GM12874 (cell line): ENCODE measurements at regions not wholly inside any gene's neighbourhood (a gene's known extent, or its start where the extent isn't known, plus 50 kb on each side); places are given as distances from the start of the nearest gene placed in this dataset.

Experiments used
- CTCF ChIP-seq: IDR thresholded peaks from 2 replicates; pipeline ENCODE4 v1.5.1; 2011; ENCODE audit warnings: low read depth, mild to moderate bottlenecking, control low read depth, low read length, moderate library complexity; ENCODE audit not compliant: insufficient read depth

GRCh38 chr5:30500513-30500912, 693.0 kb upstream of the CDH6 start:
- TF ChIP-seq CTCF = no peak

GRCh38 chr5:30499402-30499801, 694.1 kb upstream of the CDH6 start:
- TF ChIP-seq CTCF = no peak

GRCh38 chr5:30498972-30499371, 694.5 kb upstream of the CDH6 start:
- TF ChIP-seq CTCF = no peak

GRCh38 chr5:30479104-30479503, 714.4 kb upstream of the CDH6 start:
- no peak for TF ChIP-seq CTCF

- TF ChIP-seq CTCF = no peak
These were observed 718.1 kb upstream of the CDH6 start for GRCh38 chr5:30475429-30475828.

- no peak for TF ChIP-seq CTCF
These were observed 723.8 kb upstream of the CDH6 start for GRCh38 chr5:30469691-30470090.

GRCh38 chr5:30458681-30459080, 734.8 kb upstream of the CDH6 start:
- TF ChIP-seq CTCF = no peak

GRCh38 chr5:30453168-30453567, 740.3 kb upstream of the CDH6 start:
- TF ChIP-seq CTCF = no peak
